Hematopoietic multipotent progenitor cell treated with erythropoietin and hydrocortisone succinate and interleukin-3 and kit ligand, for 8 days (in vitro differentiated cells): ENCODE measurements at regions not wholly inside any gene's neighbourhood (a gene's known extent, or its start where the extent isn't known, plus 50 kb on each side); places are given as distances from the start of the nearest gene placed in this dataset.
"Not testable (repeated sequence)": the region's sequence is repeated elsewhere in the genome, so short reads cannot be mapped to it uniquely, and the experiment has no call there.

Experiments
- DNase-seq: peaks from one replicate; pipeline ENCODE4 v3.0.0-alpha.2; 2015

GRCh38 chr1:120277428-120278258, 101.3 kb upstream of the SEC22B start:
- not testable (repeated sequence) for DNase-seq

GRCh38 chr1:120276710-120277109, 100.4 kb upstream of the SEC22B start:
- not testable (repeated sequence) for DNase-seq

GRCh38 chr1:120274438-120274837, 98.1 kb upstream of the SEC22B start:
- DNase-seq: not testable (repeated sequence)

- not testable (repeated sequence) for DNase-seq
Measured at GRCh38 chr1:120273363-120273762, 97.0 kb upstream of the SEC22B start.

- not testable (repeated sequence) for DNase-seq
Measured at GRCh38 chr1:120272242-120272641, 95.9 kb upstream of the SEC22B start.

GRCh38 chr1:120271561-120272221, 95.4 kb upstream of the SEC22B start:
- not testable (repeated sequence) for DNase-seq

- not testable (repeated sequence) for DNase-seq
Measured at GRCh38 chr1:120267894-120268551, 91.7 kb upstream of the SEC22B start.

GRCh38 chr1:120264564-120264963, 88.2 kb upstream of the SEC22B start:
- DNase-seq: not testable (repeated sequence)

GRCh38 chr1:120262791-120263751, 86.8 kb upstream of the SEC22B start:
- DNase-seq: not testable (repeated sequence)

- DNase-seq: not testable (repeated sequence)
Measured at GRCh38 chr1:120257778-120258105, 81.4 kb upstream of the SEC22B start.

GRCh38 chr1:120257064-120257777, 80.9 kb upstream of the SEC22B start:
- not testable (repeated sequence) for DNase-seq

GRCh38 chr1:120250756-120251155, 74.4 kb upstream of the SEC22B start:
- DNase-seq: not testable (repeated sequence)

GRCh38 chr1:120248726-120249427, 72.6 kb upstream of the SEC22B start:
- not testable (repeated sequence) for DNase-seq

GRCh38 chr1:120248203-120248602, 71.9 kb upstream of the SEC22B start:
- DNase-seq: not testable (repeated sequence)

GRCh38 chr1:120243867-120244266, 67.5 kb upstream of the SEC22B start:
- DNase-seq: not testable (repeated sequence)

GRCh38 chr1:120242582-120242981, 66.3 kb upstream of the SEC22B start:
- DNase-seq: not testable (repeated sequence)

GRCh38 chr1:120241868-120242267, 65.5 kb upstream of the SEC22B start:
- not testable (repeated sequence) for DNase-seq

- DNase-seq: not testable (repeated sequence)
Measured at GRCh38 chr1:120240181-120240580, 63.9 kb upstream of the SEC22B start.

- not testable (repeated sequence) for DNase-seq
Measured at GRCh38 chr1:120239351-120239750, 63.0 kb upstream of the SEC22B start.

- DNase-seq: not testable (repeated sequence)
Measured at GRCh38 chr1:120238867-120239266, 62.5 kb upstream of the SEC22B start.

GRCh38 chr1:120233661-120234018, 57.3 kb upstream of the SEC22B start:
- DNase-seq: not testable (repeated sequence)
